HCT116 (cell line): ENCODE measurements at regions not wholly inside any gene's neighbourhood (a gene's known extent, or its start where the extent isn't known, plus 50 kb on each side); places are given as distances from the start of the nearest gene placed in this dataset.

Experiments
- CTCF ChIP-seq, 3 experiments: fragments of 200-600 bp in 1 of 3; sonication (generic) in 1 of 3; IDR thresholded peaks in 2 of 3; conservative IDR thresholded peaks in 1 of 3; 2 replicates each; pipeline ENCODE4 v1.5.1; 2012 to 2017; ENCODE audit warnings: low read depth in 2 of 3, low read length in 2 of 3, antibody characterized with exemption in 1 of 3, borderline replicate concordance in 1 of 3, control low read depth in 1 of 3, mild to moderate bottlenecking in 1 of 3, mixed read lengths in 1 of 3, mixed run types in 1 of 3, moderate library complexity in 1 of 3; ENCODE audit not compliant: insufficient read depth in 1 of 3
- EZH2phosphoT487 ChIP-seq: fragments of 200-600 bp; IDR thresholded peaks from 2 replicates; pipeline ENCODE4 v1.6.1; 2018; ENCODE audit warnings: antibody characterized with exemption, borderline replicate concordance
- POLR2AphosphoS5 ChIP-seq: IDR thresholded peaks from 2 replicates; pipeline ENCODE4 v1.6.1; 2011; ENCODE audit warnings: mild to moderate bottlenecking, low read depth, low read length, moderate library complexity
- RAD21 ChIP-seq: IDR thresholded peaks from 2 replicates; pipeline ENCODE4 v1.6.1; 2012; ENCODE audit warnings: low read depth, mild to moderate bottlenecking

GRCh38 chr4:138702190-138702824 lies 313.3 kb upstream of the NOCT start:
- no peak for TF ChIP-seq EZH2phosphoT487
- no peak for TF ChIP-seq CTCF (IDR thresholded peaks at IDR 0.05 in 2 of 3, conservative IDR thresholded peaks at IDR 0.05 in 1 of 3; ENCODE audit: borderline replicate concordance in 1 of 3, insufficient read depth in 1 of 3, low read depth in 2 of 3, low read length in 2 of 3)
- TF ChIP-seq POLR2AphosphoS5, result no peak
- TF ChIP-seq RAD21, result no peak
